HUES48 (cell line): ENCODE measurements at regions not wholly inside any gene's neighbourhood (a gene's known extent, or its start where the extent isn't known, plus 50 kb on each side); places are given as distances from the start of the nearest gene placed in this dataset.
A peak's percentile ranks its signal among the peaks of the same experiment; 100 is the strongest.

Experiments
- H3K27ac ChIP-seq: one replicate; pipeline ENCODE4 v1.7.0; 2013; ENCODE audit warnings: low read depth, low read length, inconsistent platforms
- H3K27me3 ChIP-seq: 2 replicates; pipeline ENCODE4 v1.6.1; 2013; ENCODE audit warnings: mild to moderate bottlenecking, low read length; ENCODE audit not compliant: control insufficient read depth, insufficient read depth
- H3K36me3 ChIP-seq: 2 replicates; pipeline ENCODE4 v1.6.1; 2013; ENCODE audit warnings: low read length; ENCODE audit not compliant: control insufficient read depth, insufficient read depth
- H3K4me1 ChIP-seq: 2 replicates; pipeline ENCODE4 v1.6.1; 2013; ENCODE audit warnings: mild to moderate bottlenecking, low read length; ENCODE audit not compliant: control insufficient read depth, insufficient read depth
- H3K4me3 ChIP-seq: 2 replicates; pipeline ENCODE4 v1.5.1; 2013; ENCODE audit warnings: mild to moderate bottlenecking, low read depth, low read length
- H3K9ac ChIP-seq: 2 replicates; pipeline ENCODE4 v1.6.1; 2013; ENCODE audit warnings: mild to moderate bottlenecking, low read depth, low read length, moderate library complexity
- H3K9me3 ChIP-seq: 2 replicates; pipeline ENCODE4 v1.6.1; 2013; ENCODE audit warnings: low read length; ENCODE audit not compliant: control insufficient read depth, insufficient read depth

DNA sequence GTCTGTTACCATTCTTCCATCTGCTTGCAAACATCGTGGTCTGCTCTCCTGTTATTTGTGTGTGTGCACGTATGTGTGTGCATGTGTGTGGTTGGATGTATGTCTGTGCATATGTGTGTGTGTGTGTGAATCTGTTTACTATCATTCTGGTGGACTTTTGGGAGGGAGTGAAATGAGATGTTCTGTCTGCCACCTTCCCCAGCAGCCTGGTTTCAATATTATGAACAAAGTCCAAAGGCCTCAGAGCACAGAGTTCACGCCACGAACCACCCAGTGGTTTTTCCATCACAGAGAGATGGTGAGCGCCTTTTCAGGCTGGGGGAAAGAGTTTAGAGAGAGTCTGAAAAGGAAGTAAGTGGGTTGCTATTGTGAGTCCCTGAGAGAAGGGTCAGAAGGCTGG lies 67.1 kb upstream of the YWHAQ start:
- H3K9me3 ChIP-seq = no peaks in the 10 kb centered on the region
- H3K4me3 ChIP-seq = no peak overlapping the region
- no peak overlapping the region for H3K27ac ChIP-seq
- no peak overlapping the region for H3K9ac ChIP-seq
- no peaks in the 10 kb centered on the region for H3K4me1 ChIP-seq
- H3K36me3 ChIP-seq = no peaks in the 10 kb centered on the region
- no peaks in the 10 kb centered on the region for H3K27me3 ChIP-seq

DNA sequence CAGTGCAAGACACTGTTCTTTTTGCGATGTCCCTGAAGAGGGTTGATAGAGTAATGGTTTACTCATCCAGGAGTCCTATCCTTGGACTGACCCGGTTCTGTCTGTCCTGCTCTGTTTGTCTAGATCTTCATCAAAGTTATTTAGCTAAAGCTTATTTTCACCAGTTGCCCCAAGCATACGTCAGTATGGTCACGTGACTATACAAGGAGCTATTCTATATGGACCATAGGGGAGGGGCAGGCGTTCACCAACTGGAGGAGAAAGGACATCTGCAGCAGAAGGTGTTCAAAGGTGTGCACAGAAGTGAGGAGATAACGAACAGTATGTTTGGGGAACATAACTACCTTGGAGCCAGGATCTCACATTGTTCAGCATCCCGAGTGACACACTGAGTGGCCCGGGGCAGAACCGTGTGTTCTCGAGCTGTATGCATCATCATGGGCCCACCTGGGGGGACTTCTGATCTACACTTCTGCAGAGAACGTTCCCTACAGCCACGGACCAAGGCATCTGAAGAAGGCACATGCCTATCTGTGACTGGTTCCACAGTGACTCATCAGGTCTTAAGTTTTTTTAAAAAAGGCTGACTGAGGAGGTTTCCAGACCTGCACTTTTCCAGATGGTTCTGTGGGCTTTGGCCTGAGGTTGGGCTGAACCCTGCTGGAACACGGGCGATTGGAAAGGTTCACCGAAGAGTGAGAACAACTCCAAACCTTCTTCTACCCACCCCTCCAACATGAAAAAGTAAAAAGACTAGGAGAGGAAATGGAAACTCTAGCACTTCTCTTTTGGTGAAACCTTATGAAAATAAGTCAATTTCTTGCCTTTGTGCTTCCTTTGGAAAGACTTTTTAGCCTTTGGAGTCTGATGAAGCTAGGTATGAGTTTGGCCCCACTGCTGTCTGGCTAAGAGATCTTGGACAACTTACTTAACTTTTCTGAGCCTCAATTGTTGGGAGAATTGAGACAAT lies 68.6 kb upstream of the YWHAQ start:
- no peak overlapping the region for H3K27ac ChIP-seq
- H3K4me1 ChIP-seq = no peaks in the 10 kb centered on the region
- H3K9me3 ChIP-seq = no peaks in the 10 kb centered on the region
- no peaks in the 10 kb centered on the region for H3K27me3 ChIP-seq
- no peak overlapping the region for H3K4me3 ChIP-seq
- H3K9ac ChIP-seq = no peak overlapping the region
- no peaks in the 10 kb centered on the region for H3K36me3 ChIP-seq

DNA sequence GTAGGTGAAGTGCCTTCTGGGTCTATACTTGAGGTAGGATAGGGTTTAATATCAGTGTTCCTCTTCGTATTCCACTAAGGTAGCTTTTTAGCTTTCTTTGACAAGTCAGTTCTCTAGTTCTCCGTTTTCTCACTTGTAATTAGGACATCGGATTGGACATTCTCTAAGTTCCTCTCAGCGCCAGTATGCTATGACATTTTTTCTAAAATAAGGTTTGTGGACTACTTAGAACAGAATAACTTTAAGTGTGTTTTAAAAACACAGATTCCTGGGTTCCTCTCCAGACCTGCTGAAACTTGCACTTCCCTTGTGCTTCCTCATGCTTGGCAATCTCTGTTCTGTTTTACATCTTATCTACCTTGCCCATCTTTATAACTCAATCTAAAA lies 69.3 kb upstream of the YWHAQ start:
- H3K4me1 ChIP-seq = no peaks in the 10 kb centered on the region

DNA sequence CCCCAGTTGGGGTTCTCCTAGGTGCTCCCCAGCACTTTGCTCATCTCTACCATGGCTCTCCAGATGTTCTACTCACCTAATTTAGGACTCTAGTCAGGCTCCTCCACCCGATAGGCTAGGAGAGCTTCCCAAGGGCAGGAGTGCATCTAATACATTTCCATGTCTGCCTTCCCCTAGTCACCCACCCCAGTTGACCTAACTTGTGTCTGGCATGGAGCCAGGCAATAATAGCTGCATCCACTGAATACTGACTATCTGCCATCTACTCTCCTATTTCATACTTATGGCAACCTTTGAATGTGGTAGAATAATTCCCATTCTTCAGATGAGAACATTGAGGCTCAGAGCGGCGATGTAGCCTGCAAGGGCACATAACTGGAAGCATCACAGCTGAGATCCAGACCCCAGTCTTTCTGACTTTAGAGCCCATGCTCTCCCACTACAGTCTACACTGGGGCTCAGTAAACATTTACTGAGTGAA lies 71.8 kb upstream of the YWHAQ start:
- Histone ChIP-seq H3K4me1 (no peaks in the 10 kb centered on the region), H3K9ac (no peak overlapping the region), H3K4me3 (no peak overlapping the region), H3K9me3 (no peaks in the 10 kb centered on the region), H3K27me3 (no peaks in the 10 kb centered on the region), H3K27ac (no peak overlapping the region), H3K36me3 (no peaks in the 10 kb centered on the region)

More for the DNA sequence above, 69.3 kb upstream of the YWHAQ start:
- Histone ChIP-seq H3K36me3 (no peaks in the 10 kb centered on the region), H3K4me3 (no peak overlapping the region), H3K27me3 (no peaks in the 10 kb centered on the region), H3K9ac (no peak overlapping the region), H3K27ac (no peak overlapping the region), H3K9me3 (no peaks in the 10 kb centered on the region)

DNA sequence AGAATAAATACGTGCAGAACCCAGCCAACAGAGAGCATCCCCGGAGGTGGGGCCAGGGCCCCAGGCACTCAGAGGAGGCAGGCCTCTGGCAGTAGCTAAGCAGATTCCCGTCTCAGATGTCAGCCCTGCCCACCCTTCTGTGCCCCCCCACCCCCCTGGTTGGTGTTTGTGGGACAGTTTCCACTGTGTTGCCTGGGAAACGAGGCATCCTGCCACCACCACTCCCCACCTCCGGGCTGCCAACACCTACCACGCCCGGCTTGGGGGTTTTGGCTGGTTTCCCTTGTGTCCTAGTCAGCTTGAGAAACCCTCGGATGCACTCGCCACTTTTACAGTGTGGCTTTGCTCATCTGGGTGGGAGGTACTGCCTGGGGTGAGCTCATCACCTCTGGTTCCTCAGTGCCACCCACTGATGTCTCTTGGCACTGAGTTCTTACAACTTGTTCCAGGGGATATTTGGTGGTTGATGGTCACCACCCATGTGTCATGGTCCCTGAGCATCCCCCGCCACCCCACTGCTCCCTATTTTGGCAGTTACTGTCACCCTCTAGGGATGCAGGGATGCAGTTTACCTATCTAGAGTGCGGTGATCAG lies 72.4 kb upstream of the YWHAQ start:
- Histone ChIP-seq H3K4me1 (no peaks in the 10 kb centered on the region), H3K9me3 (no peaks in the 10 kb centered on the region), H3K27ac (peak overlapping the region; percentile 63), H3K36me3 (no peaks in the 10 kb centered on the region), H3K4me3 (no peak overlapping the region), H3K9ac (no peak overlapping the region), H3K27me3 (no peaks in the 10 kb centered on the region)

DNA sequence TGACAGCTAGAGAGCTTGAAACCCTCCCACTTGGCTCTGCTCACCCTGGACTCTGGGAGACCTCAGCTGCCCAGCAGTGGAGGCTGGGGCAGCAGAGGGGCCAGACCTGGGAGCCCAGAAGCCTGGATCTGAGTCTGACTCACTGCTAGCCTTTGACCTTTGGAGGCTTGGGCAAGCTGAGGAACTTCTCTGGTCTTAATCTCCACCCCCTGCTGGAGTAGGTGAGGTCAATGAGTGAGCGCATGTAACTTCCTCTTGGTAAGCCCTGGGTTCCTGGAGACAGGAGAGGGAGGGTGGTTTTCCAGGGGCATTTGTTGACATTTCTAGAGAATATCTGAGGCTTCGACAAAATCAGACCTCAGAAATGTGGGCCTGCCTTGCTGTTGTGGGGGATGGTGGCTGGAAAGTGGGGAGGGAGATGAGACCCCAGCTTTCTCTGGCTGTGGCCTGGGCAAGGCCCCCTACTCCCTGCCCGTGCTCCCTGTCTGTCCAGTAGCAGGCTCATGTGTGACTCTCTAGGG lies 73.0 kb upstream of the YWHAQ start:
- no peaks in the 10 kb centered on the region for H3K27me3 ChIP-seq
- H3K27ac ChIP-seq = peak overlapping the region; percentile 63
- no peak overlapping the region for H3K4me3 ChIP-seq
- H3K36me3 ChIP-seq = no peaks in the 10 kb centered on the region
- no peaks in the 10 kb centered on the region for H3K4me1 ChIP-seq
- no peak overlapping the region for H3K9ac ChIP-seq
- H3K9me3 ChIP-seq = no peaks in the 10 kb centered on the region

DNA sequence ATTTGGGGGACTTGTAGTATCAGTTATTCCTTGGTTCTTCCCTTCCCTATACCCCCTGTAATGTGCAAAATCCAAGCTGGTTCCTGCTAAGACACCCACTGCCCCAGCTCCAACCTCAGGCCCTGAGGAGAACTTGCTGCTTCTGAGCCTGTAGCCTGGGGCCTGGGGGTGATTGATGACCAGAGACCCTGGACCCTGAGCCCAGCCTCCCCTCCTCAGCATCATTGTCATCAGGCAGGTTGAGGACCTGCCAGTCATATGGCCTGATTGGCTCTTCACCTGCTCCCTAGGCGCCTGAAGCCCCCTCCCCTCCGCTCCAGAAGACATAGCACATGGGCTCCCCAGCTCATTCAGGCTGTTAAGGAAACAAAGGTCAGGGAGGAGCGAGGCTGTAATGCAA lies 73.8 kb upstream of the YWHAQ start:
- Histone ChIP-seq H3K27ac (no peak overlapping the region), H3K27me3 (no peaks in the 10 kb centered on the region), H3K9ac (no peak overlapping the region), H3K36me3 (no peaks in the 10 kb centered on the region), H3K4me3 (no peak overlapping the region), H3K9me3 (no peaks in the 10 kb centered on the region), H3K4me1 (no peaks in the 10 kb centered on the region)

DNA sequence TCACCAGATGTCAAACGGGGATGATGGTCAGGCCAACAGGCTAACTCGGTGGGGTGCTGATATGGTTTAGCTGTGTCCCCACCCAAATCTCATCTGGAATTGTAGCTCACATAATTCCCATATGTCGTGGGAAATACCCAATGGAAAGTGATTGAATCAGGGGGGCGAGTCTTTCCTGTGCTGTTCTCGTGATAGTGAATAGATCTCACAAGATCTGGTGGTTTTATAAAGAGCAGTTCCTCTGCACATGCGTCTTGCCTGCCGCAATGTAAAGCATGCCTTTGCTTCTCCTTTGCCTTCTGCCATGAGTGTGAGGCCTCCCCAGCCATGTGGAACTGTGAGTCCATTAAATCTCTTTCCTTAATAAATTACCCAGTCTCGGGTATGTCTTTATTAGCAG lies 74.4 kb upstream of the YWHAQ start:
- H3K9me3 ChIP-seq = no peaks in the 10 kb centered on the region

DNA sequence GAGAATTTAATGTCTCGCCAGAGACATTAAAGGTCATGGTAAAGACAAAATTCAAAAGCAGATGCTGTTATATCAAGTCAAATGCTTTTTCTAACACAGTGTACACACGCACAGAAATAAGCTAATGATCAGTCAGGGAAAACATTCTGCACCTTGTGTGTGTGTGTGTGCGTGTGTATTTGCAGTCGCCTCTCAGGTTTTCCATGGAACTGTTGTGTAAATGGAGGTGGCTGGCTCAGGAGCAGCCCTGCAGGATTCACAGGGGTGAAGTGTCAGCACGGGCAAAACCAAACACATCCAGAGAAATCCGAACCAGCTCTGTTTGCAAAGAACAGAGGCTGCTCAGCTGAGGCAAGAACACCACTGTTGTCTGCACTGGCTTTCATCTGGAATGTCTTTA lies 76.2 kb upstream of the YWHAQ start:
- H3K27ac ChIP-seq = no peak overlapping the region

More for the DNA sequence above, 74.4 kb upstream of the YWHAQ start:
- H3K9ac ChIP-seq = no peak overlapping the region
- H3K4me1 ChIP-seq = no peaks in the 10 kb centered on the region
- no peaks in the 10 kb centered on the region for H3K36me3 ChIP-seq
- no peak overlapping the region for H3K27ac ChIP-seq
- no peak overlapping the region for H3K4me3 ChIP-seq
- H3K27me3 ChIP-seq = no peaks in the 10 kb centered on the region

DNA sequence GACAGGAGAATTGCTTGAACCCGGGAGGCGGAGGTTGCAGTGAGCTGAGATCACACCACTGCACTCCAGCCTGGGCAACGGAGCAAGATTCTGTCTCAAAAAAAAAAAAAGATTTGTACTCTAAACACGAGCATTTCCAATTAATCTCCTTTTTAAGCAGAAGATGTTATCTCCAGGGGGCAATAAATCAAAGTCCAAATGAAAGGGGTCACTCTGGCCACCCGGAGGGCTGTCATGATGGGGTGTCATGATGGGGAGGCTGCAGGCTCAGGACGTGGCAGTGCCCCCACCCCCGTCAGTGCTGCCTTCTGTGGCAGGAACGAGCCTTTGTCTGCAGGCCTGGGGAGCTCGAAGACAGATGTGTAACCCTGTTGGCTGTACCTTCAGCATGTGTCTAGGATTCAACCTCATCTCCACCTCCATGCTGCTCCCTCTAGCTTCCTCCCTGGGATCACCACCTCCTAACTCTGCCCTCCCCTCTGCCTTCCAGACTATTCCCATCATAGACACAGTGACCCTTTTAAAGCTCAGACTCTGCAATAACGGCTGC lies 76.9 kb upstream of the YWHAQ start:
- H3K9ac ChIP-seq = no peak overlapping the region

More for the DNA sequence above, 76.2 kb upstream of the YWHAQ start:
- no peak overlapping the region for H3K9ac ChIP-seq
- H3K9me3 ChIP-seq = no peaks in the 10 kb centered on the region
- no peaks in the 10 kb centered on the region for H3K4me1 ChIP-seq
- H3K27me3 ChIP-seq = no peaks in the 10 kb centered on the region
- H3K36me3 ChIP-seq = no peaks in the 10 kb centered on the region
- H3K4me3 ChIP-seq = no peak overlapping the region

More for the DNA sequence above, 76.9 kb upstream of the YWHAQ start:
- no peaks in the 10 kb centered on the region for H3K4me1 ChIP-seq
- H3K36me3 ChIP-seq = no peaks in the 10 kb centered on the region
- H3K27me3 ChIP-seq = no peaks in the 10 kb centered on the region
- no peak overlapping the region for H3K4me3 ChIP-seq
- H3K27ac ChIP-seq = no peak overlapping the region
- H3K9me3 ChIP-seq = no peaks in the 10 kb centered on the region
